Glutamatergic neuron (in vitro differentiated cells): ENCODE measurements at regions not wholly inside any gene's neighbourhood (a gene's known extent, or its start where the extent isn't known, plus 50 kb on each side); places are given as distances from the start of the nearest gene placed in this dataset.
"Not testable (repeated sequence)": the region's sequence is repeated elsewhere in the genome, so short reads cannot be mapped to it uniquely, and the experiment has no call there.

ENCODE experiments used
- DNase-seq: peaks from one replicate; pipeline ENCODE4 v3.0.0; 2022
- H3K27ac Mint-ChIP-seq: one replicate; pipeline ENCODE4 v1.8.0; 2020; ENCODE audit warnings: mild to moderate bottlenecking, mixed read lengths, inconsistent platforms; ENCODE audit not compliant: unreplicated experiment
- H3K27me3 Mint-ChIP-seq: one replicate; pipeline ENCODE4 v1.8.0; 2020; ENCODE audit warnings: mild to moderate bottlenecking, moderate library complexity, mixed read lengths, inconsistent platforms; ENCODE audit not compliant: unreplicated experiment
- H3K36me3 Mint-ChIP-seq: one replicate; pipeline ENCODE4 v1.8.0; 2020; ENCODE audit warnings: mild to moderate bottlenecking, mixed read lengths, inconsistent platforms; ENCODE audit not compliant: unreplicated experiment
- H3K4me1 Mint-ChIP-seq: one replicate; pipeline ENCODE4 v1.8.0; 2020; ENCODE audit warnings: mild to moderate bottlenecking, low read depth, mixed read lengths, inconsistent platforms; ENCODE audit not compliant: unreplicated experiment
- H3K4me3 Mint-ChIP-seq: one replicate; pipeline ENCODE4 v1.8.0; 2020; ENCODE audit warnings: mild to moderate bottlenecking, mixed read lengths, inconsistent platforms; ENCODE audit not compliant: unreplicated experiment
- H3K9me3 Mint-ChIP-seq: one replicate; pipeline ENCODE4 v1.8.0; 2020; ENCODE audit warnings: mild to moderate bottlenecking, moderate library complexity, mixed read lengths, inconsistent platforms; ENCODE audit not compliant: unreplicated experiment
- TF ChIP-seq, protein P1 (sequence below): fragments of 200-600 bp; sonication (generic); IDR thresholded peaks from one replicate; pipeline ENCODE4 v1.5.0; 2021; ENCODE audit not compliant: partially characterized antibody, unreplicated experiment

DNA sequence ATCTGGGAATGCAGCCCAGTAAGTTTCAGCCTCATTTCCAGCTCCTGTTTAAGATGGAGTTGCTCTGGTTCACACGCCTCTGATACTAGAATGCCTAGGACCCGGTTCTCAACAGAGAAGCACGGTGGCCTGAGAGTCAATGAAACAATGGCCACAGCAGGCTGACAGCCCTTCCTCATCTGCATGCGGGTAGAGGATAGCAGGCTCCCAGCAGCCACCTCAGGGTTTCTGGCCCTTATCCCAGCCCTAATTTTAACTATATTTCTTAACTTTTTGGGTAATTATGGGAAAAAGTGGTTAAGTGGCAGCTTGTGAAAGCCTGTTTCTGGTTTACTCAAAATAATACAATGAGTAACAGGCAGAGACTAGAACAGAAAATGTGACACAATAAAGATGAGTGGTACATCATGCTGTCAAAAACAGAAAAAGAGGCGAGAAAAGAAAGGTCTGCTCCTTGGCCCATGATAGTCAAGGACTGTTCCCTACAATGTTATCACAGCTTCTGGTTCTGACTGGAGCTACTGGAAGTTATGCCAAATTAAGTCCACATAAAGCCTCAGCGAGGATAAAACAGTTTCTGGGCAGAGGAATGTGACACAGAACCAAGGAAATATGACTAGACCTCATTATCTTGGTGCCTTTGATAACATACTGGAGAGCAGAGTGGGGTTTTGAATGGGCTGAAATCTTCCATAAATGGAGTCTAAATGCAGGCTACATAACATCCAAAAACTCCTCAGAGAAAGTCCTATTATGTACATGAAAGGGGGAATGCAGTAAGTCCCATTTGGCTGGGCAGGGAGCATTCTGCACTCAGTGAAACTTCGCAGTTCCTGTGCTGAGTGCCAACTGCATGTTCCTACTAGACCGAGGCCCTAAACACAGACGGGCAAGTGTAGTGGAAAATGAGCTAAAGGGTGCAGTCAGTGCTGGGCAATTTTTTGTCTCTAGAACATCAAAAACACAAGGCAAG, 92.1 kb downstream of the NIBAN1 start:
- Mint-ChIP-seq H3K36me3 (no peaks in the 10 kb centered on the region), H3K4me1 (peaks cover 4% of the 10 kb centered on the region), H3K27me3 (no peaks in the 10 kb centered on the region), H3K27ac (no peak overlapping the region), H3K9me3 (no peaks in the 10 kb centered on the region), H3K4me3 (no peak overlapping the region)
- TF ChIP-seq, protein P1, sequence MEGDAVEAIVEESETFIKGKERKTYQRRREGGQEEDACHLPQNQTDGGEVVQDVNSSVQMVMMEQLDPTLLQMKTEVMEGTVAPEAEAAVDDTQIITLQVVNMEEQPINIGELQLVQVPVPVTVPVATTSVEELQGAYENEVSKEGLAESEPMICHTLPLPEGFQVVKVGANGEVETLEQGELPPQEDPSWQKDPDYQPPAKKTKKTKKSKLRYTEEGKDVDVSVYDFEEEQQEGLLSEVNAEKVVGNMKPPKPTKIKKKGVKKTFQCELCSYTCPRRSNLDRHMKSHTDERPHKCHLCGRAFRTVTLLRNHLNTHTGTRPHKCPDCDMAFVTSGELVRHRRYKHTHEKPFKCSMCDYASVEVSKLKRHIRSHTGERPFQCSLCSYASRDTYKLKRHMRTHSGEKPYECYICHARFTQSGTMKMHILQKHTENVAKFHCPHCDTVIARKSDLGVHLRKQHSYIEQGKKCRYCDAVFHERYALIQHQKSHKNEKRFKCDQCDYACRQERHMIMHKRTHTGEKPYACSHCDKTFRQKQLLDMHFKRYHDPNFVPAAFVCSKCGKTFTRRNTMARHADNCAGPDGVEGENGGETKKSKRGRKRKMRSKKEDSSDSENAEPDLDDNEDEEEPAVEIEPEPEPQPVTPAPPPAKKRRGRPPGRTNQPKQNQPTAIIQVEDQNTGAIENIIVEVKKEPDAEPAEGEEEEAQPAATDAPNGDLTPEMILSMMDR, result no peak
- DNase-seq, result no peak

DNA sequence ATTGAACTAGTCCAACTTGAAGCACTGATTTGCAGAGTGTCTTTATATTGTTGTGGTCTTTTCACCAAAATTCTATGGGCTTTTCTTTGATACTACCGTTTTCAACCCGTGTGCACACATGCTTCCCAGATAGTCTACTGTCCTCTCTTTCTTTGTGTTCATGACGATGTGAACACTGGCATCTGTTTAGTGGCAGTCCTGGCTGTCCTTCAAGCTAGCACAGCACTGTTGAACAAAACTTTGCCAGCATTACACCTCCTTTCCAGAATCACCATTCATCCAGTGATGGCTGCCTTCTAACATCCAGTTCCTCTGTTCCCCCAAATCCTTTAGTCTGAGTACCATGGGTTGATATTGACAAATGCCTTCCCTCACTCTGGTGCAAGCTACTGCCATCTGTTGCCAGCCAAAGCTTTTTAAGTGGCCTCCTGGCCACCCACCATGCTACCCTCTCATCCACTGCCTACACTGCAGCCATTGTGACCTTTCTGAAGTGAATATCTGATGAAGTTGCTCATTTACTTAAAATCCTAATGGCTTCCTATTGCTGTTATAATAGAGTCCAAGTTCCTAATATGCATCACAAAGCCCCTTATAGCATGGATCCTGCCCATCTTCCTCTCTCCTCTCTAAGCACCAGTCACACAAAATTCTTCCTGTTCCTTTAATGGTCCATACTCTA, 94.3 kb downstream of the NIBAN1 start:
- TF ChIP-seq, protein P1, result no peak
- Mint-ChIP-seq H3K27me3 (no peaks in the 10 kb centered on the region), H3K36me3 (no peaks in the 10 kb centered on the region), H3K27ac (no peak overlapping the region), H3K4me3 (no peak overlapping the region), H3K9me3 (no peaks in the 10 kb centered on the region), H3K4me1 (peaks cover 4% of the 10 kb centered on the region)
- no peak for DNase-seq

DNA sequence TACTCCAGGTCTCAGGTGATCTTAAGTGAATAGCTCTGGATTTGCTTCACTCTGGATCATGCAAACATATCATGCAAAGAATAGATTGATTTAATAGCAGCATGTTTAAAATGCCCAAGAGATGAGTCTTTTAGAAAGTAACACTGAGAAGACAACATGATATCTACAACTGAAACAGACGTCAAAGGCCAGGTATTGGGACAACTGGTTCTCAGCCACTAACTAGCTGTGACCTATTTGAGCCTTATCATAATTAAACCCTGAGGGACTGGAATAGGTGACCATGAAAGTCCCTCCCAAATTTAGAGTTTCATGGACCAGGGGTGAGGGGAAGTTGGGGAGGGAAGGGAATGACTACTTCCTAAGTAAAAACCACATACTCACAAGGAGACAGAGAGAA, 95.7 kb downstream of the NIBAN1 start:
- Mint-ChIP-seq H3K4me3 (no peak overlapping the region), H3K27me3 (no peaks in the 10 kb centered on the region), H3K4me1 (peaks cover 4% of the 10 kb centered on the region), H3K9me3 (no peaks in the 10 kb centered on the region), H3K36me3 (no peaks in the 10 kb centered on the region), H3K27ac (no peak overlapping the region)
- TF ChIP-seq, protein P1, result no peak
- DNase-seq, result no peak

DNA sequence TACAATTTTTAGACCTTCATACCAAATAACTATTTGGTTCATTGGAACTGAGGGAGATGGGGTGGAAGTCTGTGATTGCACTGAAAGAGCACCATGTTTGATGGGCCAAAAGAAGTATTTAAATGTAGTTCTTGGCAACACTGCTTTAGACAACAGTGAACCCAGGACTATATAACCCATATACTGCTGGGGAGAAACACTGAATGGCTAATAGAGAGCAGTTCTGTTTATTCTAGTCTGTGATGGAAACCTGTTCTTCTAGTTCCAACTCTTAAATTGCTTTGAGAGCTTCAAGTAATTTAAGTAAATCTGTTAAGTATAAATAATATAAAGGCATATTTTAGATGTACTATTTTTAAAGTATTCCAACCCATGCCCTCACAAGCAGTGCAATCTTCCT, 96.3 kb downstream of the NIBAN1 start:
- DNase-seq, result no peak
- H3K27me3 Mint-ChIP-seq, result no peaks in the 10 kb centered on the region
- H3K27ac Mint-ChIP-seq, result no peak overlapping the region
- no peaks in the 10 kb centered on the region for H3K9me3 Mint-ChIP-seq
- TF ChIP-seq, protein P1, result no peak
- H3K4me3 Mint-ChIP-seq, result no peak overlapping the region
- no peaks in the 10 kb centered on the region for H3K36me3 Mint-ChIP-seq
- peaks cover 4% of the 10 kb centered on the region for H3K4me1 Mint-ChIP-seq

DNA sequence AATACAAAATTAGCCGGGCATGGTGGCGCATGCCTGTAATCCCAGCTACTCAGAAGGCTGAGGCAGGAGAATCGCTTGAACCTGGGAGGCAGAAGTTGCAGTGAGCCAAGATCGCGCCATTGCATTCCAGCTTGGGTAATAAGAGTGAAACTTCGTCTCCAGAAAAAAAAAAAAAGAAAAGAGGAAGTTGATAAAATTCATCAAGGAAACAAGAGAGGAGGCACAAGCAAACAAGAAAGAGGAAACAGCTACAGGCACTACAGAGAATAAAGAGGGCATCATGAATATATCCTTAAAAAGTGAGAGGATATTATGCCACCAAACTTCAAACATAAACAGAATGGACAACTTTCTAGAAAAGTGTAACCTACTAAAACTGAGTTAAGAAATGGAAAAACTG, 98.3 kb downstream of the NIBAN1 start:
- H3K9me3 Mint-ChIP-seq, H3K27ac Mint-ChIP-seq, H3K4me3 Mint-ChIP-seq, DNase-seq, H3K36me3 Mint-ChIP-seq, H3K27me3 Mint-ChIP-seq, H3K4me1 Mint-ChIP-seq: not testable (repeated sequence)
